ENCODE measurements at regions not wholly inside any gene's neighbourhood (a gene's known extent, or its start where the extent isn't known, plus 50 kb on each side); places are given as distances from the start of the nearest gene placed in this dataset.
A peak's percentile ranks its signal among the peaks of the same experiment; 100 is the strongest.

DNA sequence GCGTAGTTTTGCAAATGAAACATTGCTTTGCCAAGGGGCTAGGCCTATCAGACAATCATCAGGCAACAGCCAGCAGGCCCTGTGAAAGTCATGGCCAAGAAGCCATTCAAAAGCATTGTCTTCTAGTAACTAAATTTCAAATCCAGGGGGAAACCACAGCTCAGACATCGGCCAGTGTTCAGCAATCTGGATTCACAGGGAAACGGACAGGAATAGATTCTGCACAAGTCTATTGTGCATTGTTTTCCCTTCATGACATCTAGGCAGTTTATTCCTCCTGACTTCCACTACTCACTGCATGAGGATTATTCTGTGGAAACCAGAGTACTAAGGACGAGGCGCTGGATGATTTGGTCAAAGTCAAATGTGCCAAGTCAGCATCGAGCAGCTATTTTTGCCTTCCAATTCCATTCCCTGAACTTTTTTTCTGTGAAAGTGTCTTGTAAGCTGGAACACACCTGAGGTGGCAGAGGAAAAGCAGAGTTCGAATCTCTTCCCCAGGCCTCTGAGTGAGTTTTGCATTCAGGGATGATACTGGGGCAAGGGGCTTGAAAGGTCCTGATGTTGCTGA is 75.4 kb downstream of the VCPKMT start:
- no peak for DNase-seq

DNA sequence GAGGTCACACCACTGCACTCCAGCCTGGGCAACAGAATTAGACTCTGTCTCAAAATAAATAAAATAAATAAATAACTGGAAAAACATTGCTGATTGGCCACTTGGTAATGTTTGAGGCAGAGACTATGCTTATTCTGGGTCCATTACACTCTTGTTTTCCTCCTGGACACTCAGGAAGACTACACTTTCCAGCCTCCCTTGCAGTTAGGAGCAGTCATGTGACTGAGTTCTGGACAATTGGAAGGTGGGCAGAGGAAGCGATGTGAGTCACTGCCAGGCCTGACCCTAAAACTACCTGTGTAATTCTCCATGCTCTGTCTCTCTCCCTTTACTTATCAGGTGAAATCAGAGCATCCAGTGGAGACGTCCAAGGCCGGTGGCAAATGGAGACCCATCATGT is 74.4 kb downstream of the VCPKMT start:
- DNase-seq = no peak

DNA sequence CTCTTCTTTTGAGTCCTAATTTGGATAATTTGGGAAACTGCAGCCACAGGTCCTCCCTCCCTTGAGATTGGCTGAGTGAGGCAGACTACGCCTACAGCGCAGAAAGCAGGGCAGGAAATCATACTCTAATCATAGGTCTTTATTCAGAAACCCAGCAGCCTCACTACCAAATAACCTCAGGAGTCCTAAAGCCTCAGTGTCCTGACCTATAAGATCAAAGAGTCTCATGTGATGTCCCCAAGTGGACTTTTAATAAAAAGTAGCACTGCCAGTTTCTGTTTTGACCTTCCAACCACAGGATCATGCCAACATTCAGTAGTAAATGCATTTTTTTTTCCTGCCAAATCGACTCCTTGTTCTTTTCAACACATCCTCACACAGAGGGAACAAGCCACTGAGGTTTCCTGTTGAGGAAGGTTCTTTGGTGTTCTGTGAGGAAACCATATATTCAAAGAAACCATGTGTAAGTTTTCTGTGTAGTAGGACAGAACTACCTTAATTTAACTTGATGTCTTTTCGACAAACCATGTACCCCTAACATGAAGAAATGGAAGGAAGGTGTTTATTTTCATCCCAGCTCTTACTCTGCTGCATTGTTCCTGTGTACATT is 72.2 kb downstream of the VCPKMT start:
- DNase-seq = no peak

DNA sequence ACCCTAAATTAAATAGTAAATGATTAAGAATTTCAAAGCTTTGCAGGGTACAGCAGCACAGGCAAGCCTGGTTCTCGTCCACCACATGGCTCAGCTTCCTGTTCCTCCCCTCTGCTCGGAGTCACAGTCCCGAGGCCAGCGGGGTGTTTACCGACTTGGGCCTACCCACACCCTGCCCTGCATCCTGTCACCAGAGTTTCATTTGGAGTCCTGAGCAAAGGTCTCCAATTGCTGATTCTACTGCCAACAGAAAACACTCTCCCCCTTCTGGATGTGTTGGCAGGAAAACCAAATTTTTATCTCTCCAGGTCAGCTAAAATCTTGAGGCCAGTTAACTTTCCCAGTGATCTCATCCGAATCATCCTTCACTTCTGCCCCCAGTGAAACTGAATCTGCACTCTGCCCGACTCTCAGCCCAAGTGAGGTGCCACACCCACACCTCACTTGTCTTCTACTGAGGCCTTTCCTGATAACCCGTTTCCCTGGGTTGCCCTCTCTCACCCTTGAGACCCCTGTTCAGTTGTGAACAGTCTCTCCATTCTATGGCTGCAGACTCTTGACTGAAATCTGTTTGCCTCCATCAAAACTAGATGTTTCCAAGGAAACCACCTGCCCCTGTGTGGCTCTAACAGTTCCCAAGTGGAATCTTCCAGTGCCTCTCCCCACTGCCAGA is 71.2 kb downstream of the VCPKMT start:
- DNase-seq = peak; percentile 42 to 43

DNA sequence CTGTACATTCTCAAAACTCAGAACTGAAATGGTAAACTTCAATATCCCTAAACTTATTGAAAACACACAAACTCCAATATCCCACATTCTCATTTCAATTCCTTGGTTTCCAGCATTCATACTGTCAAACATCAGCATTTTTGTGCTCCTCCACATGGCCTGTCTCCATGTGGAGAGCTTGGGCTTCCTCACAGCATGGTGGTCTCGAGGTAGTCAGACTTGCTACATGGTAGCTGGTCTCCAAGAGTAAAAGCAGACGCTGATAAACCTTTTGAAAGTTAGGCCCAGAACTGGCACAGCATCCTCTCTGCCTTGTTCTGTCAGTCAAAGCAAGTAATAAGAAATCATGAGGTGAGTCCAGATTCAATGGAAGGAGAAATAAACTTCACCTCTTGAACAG is 70.5 kb downstream of the VCPKMT start:
- no peak for DNase-seq

DNA sequence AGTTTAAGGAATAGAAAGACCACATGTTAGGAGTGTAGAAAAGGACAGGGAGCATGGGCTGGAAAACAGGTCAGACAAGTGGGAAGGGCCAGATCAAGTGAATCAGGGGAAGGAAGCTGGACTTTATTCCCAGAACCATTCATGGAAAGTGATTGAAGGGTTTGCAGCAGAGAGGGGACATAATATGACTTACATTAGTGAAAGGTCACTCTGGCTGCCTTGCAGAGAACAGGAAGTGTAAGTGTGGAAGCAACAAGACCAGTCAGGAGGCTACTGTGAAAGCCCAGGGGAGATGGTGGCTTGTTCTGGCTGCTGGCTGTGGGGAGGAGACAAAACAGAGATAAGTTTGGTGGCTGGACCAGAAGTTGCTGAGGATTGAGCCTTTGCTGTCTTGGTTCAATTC is 69.1 kb downstream of the VCPKMT start:
- DNase-seq = peak; percentile 5 to 24

DNA sequence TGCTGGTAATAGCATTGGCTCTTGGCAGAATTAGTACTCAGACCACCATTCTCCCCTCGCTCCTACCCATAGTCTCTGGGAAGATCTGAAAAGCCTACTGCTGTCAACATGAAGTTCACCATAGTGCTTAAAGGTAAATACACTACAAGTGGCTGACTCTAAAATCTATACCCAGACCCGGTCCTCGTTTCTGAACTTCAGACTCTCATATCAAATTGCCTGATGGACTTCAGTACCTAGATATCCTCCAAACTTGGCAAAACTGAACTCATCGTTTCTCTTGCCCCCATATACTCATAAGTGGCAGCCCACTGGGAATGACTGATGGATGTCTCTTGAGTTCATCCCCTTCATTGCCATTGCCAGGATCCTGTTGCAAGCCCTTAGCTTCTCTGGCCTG is 67.3 kb downstream of the VCPKMT start:
- no peak for DNase-seq

DNA sequence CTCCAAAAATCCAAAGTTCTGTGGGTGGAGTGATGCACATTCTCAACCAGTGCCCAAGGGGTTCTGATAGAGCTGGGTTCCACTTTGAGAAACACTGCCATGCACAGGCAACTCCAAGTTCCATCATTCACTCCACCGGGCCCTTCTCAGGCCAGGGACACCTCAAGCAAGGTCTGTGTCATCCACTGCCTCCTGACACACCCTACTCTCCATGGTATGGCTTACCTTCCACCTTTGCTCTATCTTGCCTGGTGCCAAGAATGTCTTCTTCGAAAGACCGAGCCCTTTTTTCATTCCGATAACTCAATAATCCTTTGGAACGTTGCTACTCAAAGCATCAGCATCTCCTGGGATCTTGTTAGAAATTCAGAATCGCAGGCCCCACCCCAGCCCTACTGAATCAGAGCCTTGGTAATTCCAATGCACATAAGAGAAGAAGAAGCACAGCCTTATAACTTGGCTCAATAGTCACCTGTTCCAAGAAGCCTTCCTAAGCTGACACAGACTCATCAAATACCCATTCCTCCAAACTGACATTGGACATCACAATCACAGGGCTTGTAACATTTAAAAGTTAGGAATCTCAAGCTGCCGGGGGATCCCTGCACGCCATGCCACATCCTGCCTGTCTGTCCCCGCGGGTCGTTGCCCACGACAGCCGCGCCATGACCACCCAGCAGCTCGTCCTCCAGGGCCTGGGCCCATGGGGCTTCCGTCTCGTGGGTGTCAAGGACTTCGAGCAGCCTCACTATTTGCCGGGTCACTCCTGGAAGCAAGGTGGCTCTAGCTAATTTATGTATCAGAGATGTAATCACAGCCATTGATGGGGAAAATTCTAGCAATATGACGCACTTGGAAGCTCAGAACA is 66.4 kb downstream of the VCPKMT start:
- DNase-seq = no peak

DNA sequence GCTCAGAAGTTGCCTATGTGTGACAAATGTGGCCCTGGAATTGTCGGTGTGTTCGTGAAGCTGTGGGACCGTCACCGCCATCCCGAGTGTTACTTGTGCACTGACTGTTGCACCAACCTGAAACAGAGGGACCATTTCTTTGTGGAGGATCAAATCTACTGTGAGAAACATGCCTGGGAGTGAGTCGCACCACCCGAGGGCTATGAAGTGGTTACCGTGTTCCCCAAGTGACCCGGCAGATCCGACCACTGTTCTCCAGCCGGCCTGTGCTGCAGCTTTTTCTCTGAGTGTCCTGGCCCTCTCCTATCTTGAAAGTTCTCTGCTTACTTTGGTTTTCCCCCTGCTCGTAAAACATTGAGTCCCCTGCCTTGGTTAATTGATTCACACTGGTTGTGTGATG is 65.3 kb downstream of the VCPKMT start:
- no peak for DNase-seq

DNA sequence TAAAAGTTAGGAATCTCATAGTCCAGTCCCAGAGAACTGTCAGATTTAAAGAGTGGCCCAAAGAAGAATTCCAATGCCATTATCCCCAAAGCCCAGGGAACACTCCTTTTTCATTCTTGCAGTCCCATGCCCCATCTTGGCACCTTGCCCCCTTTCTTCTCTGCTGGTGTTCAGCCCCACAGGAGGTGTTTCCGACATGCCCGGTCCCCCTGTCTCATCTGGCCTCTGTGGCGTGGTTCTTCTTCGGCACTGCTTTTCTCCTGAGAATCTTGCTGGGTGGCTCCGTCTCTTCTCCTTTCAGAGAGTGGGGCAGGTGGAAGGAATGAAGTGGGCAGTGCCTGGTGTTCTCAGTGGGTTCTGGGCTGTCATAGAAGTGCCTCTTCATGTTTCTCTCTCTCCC is 64.7 kb downstream of the VCPKMT start:
- DNase-seq = no peak

DNA sequence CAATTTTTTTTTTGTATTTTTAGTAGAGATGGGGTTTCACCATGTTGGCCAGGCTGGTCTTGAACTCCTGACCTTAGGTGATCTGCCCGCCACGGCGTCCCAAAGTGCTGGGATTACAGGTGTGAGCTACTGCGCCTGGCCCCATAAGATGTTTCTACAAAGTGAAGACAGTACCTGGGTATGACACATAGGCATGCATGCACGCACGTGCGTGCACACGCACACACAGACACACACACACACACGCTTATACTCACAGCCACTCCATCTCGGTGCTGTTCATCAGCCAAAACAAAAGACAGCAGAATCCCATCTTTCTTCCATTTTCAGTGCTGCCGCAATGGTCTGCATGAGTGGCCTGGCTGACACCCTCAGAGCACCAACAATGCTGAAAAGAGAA is 63.9 kb downstream of the VCPKMT start:
- DNase-seq = no peak

DNA sequence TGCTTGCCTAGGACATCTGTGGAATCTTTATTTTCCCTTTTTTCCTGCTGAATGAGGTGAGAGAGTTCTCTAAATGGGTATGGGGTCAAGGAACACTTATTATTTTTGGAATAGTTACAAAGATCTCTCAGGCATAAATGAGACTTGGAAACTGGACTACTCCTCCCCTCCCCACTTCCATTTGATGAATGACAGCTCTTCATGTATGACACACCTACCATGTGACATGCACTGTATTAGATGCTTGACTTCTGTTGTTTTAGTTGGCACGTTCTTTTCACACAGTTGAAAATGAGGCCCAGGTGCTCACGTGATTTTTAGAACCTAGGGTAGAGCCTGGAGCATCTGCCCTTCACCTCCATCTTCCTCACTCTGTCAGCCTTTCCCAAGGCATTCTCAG is 62.4 kb downstream of the VCPKMT start:
- no peak for DNase-seq

DNA sequence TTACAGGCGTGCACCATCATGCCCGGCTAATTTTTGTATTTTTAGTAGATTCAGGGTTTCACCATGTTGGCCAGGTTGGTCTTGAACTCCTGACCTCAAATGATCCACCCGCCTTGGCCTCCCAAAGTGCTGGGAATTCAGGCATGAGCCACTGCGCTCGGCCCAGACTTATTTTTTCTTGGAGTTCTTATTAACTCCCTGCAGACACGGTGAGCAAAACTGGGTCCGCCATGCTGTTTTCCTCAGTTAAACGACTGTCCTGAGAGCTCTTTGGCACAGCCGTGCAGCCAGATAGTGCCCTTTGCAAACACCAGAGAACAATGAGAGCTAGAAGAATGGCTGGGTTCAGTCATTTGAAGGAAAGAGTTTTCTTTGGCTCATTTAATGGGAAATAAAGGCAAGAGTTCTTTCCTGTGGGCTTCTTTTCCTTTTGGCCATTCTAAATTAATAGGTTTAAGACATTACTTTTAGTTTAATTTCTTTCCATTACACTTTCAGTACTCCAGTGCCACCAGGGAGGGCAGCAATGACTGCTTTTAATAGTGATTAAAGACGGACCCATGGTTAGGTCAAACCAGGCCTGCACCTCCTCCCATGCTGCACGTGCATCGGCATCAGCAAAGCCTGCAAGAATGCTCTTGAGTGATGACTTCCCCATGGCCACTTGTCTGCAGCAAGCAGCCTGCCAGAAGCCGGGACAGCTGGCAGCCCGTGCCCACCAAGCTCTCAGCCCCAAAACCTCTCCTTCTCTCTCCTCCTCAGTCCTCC is 60.7 kb downstream of the VCPKMT start:
- DNase-seq = peak in 1 of 2 experiments; percentile 5

DNA sequence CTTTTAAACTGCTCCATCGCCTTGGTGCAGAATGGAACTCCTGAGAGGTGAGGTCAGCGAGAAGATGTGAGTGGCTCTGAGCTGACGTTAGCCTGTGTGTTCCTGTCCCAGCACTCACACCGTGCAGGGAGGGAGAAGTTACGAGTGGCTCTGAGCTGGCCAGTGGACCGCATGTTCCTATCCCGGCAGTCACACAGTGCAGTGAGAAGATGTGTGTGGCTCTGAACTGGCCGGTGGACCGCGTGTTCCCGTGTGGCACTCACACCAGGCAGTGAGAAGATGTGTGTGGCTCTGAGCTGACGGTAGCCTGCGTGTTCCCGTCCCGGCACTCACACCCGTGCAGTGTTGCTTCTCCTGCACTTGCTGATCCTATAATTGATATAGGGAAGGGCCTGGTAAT is 59.9 kb downstream of the VCPKMT start:
- no peak for DNase-seq

DNA sequence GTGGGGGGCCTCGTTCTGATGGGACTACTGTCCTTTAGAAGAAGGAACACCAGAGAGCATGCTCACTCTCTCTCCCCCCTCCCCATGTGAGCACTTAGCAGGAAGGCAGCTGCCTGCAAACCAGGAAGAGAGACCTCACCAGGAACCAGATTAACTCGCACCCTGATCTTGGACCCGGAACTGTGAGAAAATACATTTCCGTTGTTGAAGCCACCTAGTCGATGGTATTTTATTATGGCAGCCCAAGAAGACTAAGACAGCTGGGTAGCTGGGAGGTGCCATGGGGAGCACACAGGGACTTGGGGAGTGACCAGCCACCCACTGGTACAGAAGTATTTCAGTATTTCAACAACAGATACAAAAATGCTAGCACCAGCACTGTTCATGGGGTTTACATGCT is 59.0 kb downstream of the VCPKMT start:
- DNase-seq = no peak

DNA sequence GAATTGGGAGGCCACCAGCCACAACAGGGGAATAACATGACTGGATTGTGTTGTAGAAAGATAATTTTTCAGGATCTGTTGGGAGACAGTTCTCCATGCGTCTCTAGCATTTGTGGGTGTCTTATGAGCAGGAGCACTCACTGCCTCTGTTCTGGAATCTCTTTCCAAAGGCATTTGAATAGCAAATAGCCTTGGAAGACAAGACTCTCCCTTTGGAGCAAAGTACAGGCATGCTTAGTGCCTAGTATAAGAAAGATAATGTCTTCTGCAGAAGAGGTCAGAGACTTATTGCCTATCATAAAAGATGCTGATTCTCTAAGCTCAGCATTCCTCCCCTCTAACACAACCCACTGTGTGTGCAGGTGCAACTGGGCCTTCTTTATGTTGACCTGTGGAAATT is 58.3 kb downstream of the VCPKMT start:
- no peak for DNase-seq
